HUES6 (cell line): ENCODE measurements at regions not wholly inside any gene's neighbourhood (a gene's known extent, or its start where the extent isn't known, plus 50 kb on each side); places are given as distances from the start of the nearest gene placed in this dataset.

Experiments
- H3K27ac ChIP-seq: 2 replicates; pipeline ENCODE4 v1.7.0; 2013; ENCODE audit warnings: low read depth, mild to moderate bottlenecking, low read length, inconsistent platforms
- H3K27me3 ChIP-seq: 2 replicates; pipeline ENCODE4 v1.6.1; 2013; ENCODE audit warnings: low read length; ENCODE audit not compliant: control insufficient read depth, insufficient read depth
- H3K36me3 ChIP-seq: 2 replicates; pipeline ENCODE4 v1.6.1; 2013; ENCODE audit warnings: low read length; ENCODE audit not compliant: control insufficient read depth, insufficient read depth
- H3K4me1 ChIP-seq: 2 replicates; pipeline ENCODE4 v1.6.1; 2013; ENCODE audit warnings: low read length; ENCODE audit not compliant: control insufficient read depth, insufficient read depth
- H3K4me3 ChIP-seq: 2 replicates; pipeline ENCODE4 v1.5.1; 2013; ENCODE audit warnings: low read depth, low read length
- H3K9ac ChIP-seq: one replicate; pipeline ENCODE4 v1.6.1; 2013; ENCODE audit warnings: mild to moderate bottlenecking, low read length
- H3K9me3 ChIP-seq: 2 replicates; pipeline ENCODE4 v1.6.1; 2013; ENCODE audit warnings: low read depth, low read length; ENCODE audit not compliant: control insufficient read depth, insufficient read depth

GRCh38 chr5:61687371-61687770, 355.3 kb downstream of the ZSWIM6 start:
- Histone ChIP-seq H3K9ac (no peak overlapping the region), H3K27me3 (no peaks in the 10 kb centered on the region), H3K36me3 (no peaks in the 10 kb centered on the region), H3K4me1 (no peaks in the 10 kb centered on the region), H3K9me3 (no peaks in the 10 kb centered on the region), H3K27ac (no peak overlapping the region), H3K4me3 (no peak overlapping the region)

GRCh38 chr5:61689153-61689846, 357.2 kb downstream of the ZSWIM6 start:
- Histone ChIP-seq H3K36me3 (no peaks in the 10 kb centered on the region), H3K9ac (no peak overlapping the region), H3K27ac (no peak overlapping the region), H3K4me1 (no peaks in the 10 kb centered on the region), H3K9me3 (peaks cover 5% of the 10 kb centered on the region; the same call in 1 of the 2 replicates), H3K27me3 (no peaks in the 10 kb centered on the region), H3K4me3 (no peak overlapping the region)

- no peaks in the 10 kb centered on the region for H3K27me3 ChIP-seq
- no peak overlapping the region for H3K9ac ChIP-seq
- 0 out of 2 replicates have a peak, but pooled peaks cover 3% of the 10 kb centered on the region for H3K4me1 ChIP-seq
- no peak overlapping the region for H3K4me3 ChIP-seq
- no peak overlapping the region for H3K27ac ChIP-seq
- peaks cover 5% of the 10 kb centered on the region; the same call in 1 of the 2 replicates for H3K9me3 ChIP-seq
- no peaks in the 10 kb centered on the region for H3K36me3 ChIP-seq
Observed at GRCh38 chr5:61697809-61698558, 365.9 kb downstream of the ZSWIM6 start.

- no peaks in the 10 kb centered on the region for H3K9me3 ChIP-seq
- no peak overlapping the region for H3K9ac ChIP-seq
- H3K4me1 ChIP-seq: 0 out of 2 replicates have a peak, but pooled peaks cover 3% of the 10 kb centered on the region
- H3K36me3 ChIP-seq: no peaks in the 10 kb centered on the region
- no peak overlapping the region for H3K27ac ChIP-seq
- no peak overlapping the region for H3K4me3 ChIP-seq
- no peaks in the 10 kb centered on the region for H3K27me3 ChIP-seq
Observed at GRCh38 chr5:61701877-61702602, 370.0 kb downstream of the ZSWIM6 start.

GRCh38 chr5:61702784-61703183, 370.7 kb downstream of the ZSWIM6 start:
- no peak overlapping the region for H3K27ac ChIP-seq
- no peak overlapping the region for H3K4me3 ChIP-seq
- H3K9ac ChIP-seq: no peak overlapping the region
- H3K36me3 ChIP-seq: no peaks in the 10 kb centered on the region
- no peaks in the 10 kb centered on the region for H3K9me3 ChIP-seq
- 0 out of 2 replicates have a peak, but pooled peaks cover 3% of the 10 kb centered on the region for H3K4me1 ChIP-seq
- no peaks in the 10 kb centered on the region for H3K27me3 ChIP-seq

- no peak overlapping the region for H3K9ac ChIP-seq
- H3K27me3 ChIP-seq: no peaks in the 10 kb centered on the region
- no peaks in the 10 kb centered on the region for H3K4me1 ChIP-seq
- H3K4me3 ChIP-seq: no peak overlapping the region
- no peak overlapping the region for H3K27ac ChIP-seq
- H3K36me3 ChIP-seq: no peaks in the 10 kb centered on the region
- H3K9me3 ChIP-seq: no peaks in the 10 kb centered on the region
Observed at GRCh38 chr5:61704289-61704688, 372.2 kb downstream of the ZSWIM6 start.

GRCh38 chr5:61706751-61707150, 374.7 kb downstream of the ZSWIM6 start:
- no peak overlapping the region for H3K4me3 ChIP-seq
- H3K27ac ChIP-seq: no peak overlapping the region
- H3K9me3 ChIP-seq: no peaks in the 10 kb centered on the region
- no peak overlapping the region for H3K9ac ChIP-seq
- H3K4me1 ChIP-seq: no peaks in the 10 kb centered on the region
- no peaks in the 10 kb centered on the region for H3K27me3 ChIP-seq
- no peaks in the 10 kb centered on the region for H3K36me3 ChIP-seq

GRCh38 chr5:61719124-61719523, 387.1 kb downstream of the ZSWIM6 start:
- no peaks in the 10 kb centered on the region for H3K27me3 ChIP-seq
- H3K36me3 ChIP-seq: no peaks in the 10 kb centered on the region
- H3K27ac ChIP-seq: no peak overlapping the region
- H3K9me3 ChIP-seq: no peaks in the 10 kb centered on the region
- no peak overlapping the region for H3K4me3 ChIP-seq
- no peak overlapping the region for H3K9ac ChIP-seq
- H3K4me1 ChIP-seq: peaks cover 3% of the 10 kb centered on the region; the same call in 1 of the 2 replicates

GRCh38 chr5:61720829-61721228, 388.8 kb downstream of the ZSWIM6 start:
- Histone ChIP-seq H3K27ac (no peak overlapping the region), H3K9me3 (no peaks in the 10 kb centered on the region), H3K9ac (no peak overlapping the region), H3K36me3 (no peaks in the 10 kb centered on the region), H3K4me3 (no peak overlapping the region), H3K27me3 (no peaks in the 10 kb centered on the region), H3K4me1 (peaks cover 3% of the 10 kb centered on the region; the same call in 1 of the 2 replicates)

GRCh38 chr5:61724102-61724501, 392.0 kb downstream of the ZSWIM6 start:
- Histone ChIP-seq H3K4me1 (no peaks in the 10 kb centered on the region), H3K27me3 (no peaks in the 10 kb centered on the region), H3K27ac (no peak overlapping the region), H3K9me3 (no peaks in the 10 kb centered on the region), H3K4me3 (no peak overlapping the region), H3K9ac (no peak overlapping the region), H3K36me3 (no peaks in the 10 kb centered on the region)

GRCh38 chr5:61728287-61728686, 396.2 kb downstream of the ZSWIM6 start:
- H3K9me3 ChIP-seq: no peaks in the 10 kb centered on the region

More at GRCh38 chr5:61728287-61728686, 396.2 kb downstream of the ZSWIM6 start:
- Histone ChIP-seq H3K36me3 (no peaks in the 10 kb centered on the region), H3K27me3 (peaks cover 21% of the 10 kb centered on the region), H3K4me1 (peaks cover 25% of the 10 kb centered on the region), H3K4me3 (no peak overlapping the region), H3K27ac (no peak overlapping the region), H3K9ac (no peak overlapping the region)
